B cell (primary cell): ENCODE measurements at regions not wholly inside any gene's neighbourhood (a gene's known extent, or its start where the extent isn't known, plus 50 kb on each side); places are given as distances from the start of the nearest gene placed in this dataset.

ENCODE experiments used
- ATAC-seq: fragments of 200-7000 bp; cut with Tn5 transposase; one replicate; pipeline ENCODE4 v1.10.0; 2021; ENCODE audit warnings: low read depth, mild to moderate bottlenecking, moderate number of reproducible peaks, moderate library complexity
- CTCF ChIA-PET: fragments of 350-600 bp; sonication (Branson Sonifier 250); formaldehyde crosslinking; loops from one replicate; lab custom pipeline; 2021; ENCODE audit warnings: antibody characterized with exemption, inconsistent platforms; lab: Charles Lee
- POLR2A ChIA-PET: fragments of 350-600 bp; sonication (Branson Sonifier 250); formaldehyde crosslinking; loops from one replicate; lab custom pipeline; 2021; ENCODE audit warnings: antibody characterized with exemption; lab: Charles Lee
- DNase-seq: peaks from one replicate; pipeline ENCODE4 v3.0.0; 2013
- H2AFZ ChIP-seq: 2 replicates; pipeline ENCODE4 v1.6.1; 2012; ENCODE audit warnings: mild to moderate bottlenecking, low read depth, low read length; ENCODE audit not compliant: insufficient read depth, poor library complexity, severe bottlenecking
- H3K27ac ChIP-seq, 2 donors: 1 replicate in 1 of 2; 2 replicates in 1 of 2; pipeline ENCODE4 v1.5.1; 2012 to 2013; ENCODE audit warnings: low read length in 2 of 2, mild to moderate bottlenecking in 2 of 2, moderate library complexity in 1 of 2
- H3K27me3 ChIP-seq, 4 experiments: fragments of 200-600 bp in 1 of 4; sonication (generic) in 1 of 4; replicated peaks in 1 of 4; 1 replicate in 2 of 4; 2 replicates in 2 of 4; pipeline versions ENCODE4 v1.6.1 to v1.7.0; 2013 to 2016; ENCODE audit warnings: low read length in 3 of 4, mild to moderate bottlenecking in 2 of 4, mixed read lengths in 1 of 4, moderate library complexity in 1 of 4; ENCODE audit not compliant: insufficient read depth in 4 of 4, control insufficient read depth in 3 of 4; ENCODE audit errors: control extremely low read depth in 1 of 4
- H3K36me3 ChIP-seq, 2 experiments: replicated peaks in 1 of 2; 1 replicate in 1 of 2; 2 replicates in 1 of 2; pipeline versions ENCODE4 v1.6.1 to v1.7.1; 2013; ENCODE audit warnings: low read length in 1 of 2; ENCODE audit not compliant: insufficient read depth in 2 of 2, control insufficient read depth in 1 of 2; ENCODE audit errors: control extremely low read depth in 1 of 2, extremely low read depth in 1 of 2
- H3K4me1 ChIP-seq, 2 donors: fragments of 200-600 bp in 1 of 2; sonication (generic) in 1 of 2; 1 replicate in 1 of 2; 2 replicates in 1 of 2; pipeline versions ENCODE4 v1.5.1 to v1.6.1; 2013 to 2017; ENCODE audit warnings: low read length in 2 of 2; ENCODE audit not compliant: control insufficient read depth in 2 of 2, insufficient read depth in 2 of 2
- H3K4me2 ChIP-seq: replicated peaks from 2 replicates; pipeline ENCODE3; 2012; ENCODE audit warnings: mild to moderate bottlenecking, low read depth, low read length; ENCODE audit not compliant: poor library complexity, severe bottlenecking
- H3K4me3 ChIP-seq, 5 experiments: fragments of 200-600 bp in 1 of 5; sonication (generic) in 1 of 5; 1 replicate in 3 of 5; 2 replicates in 2 of 5; pipeline versions ENCODE4 v1.5.1 to v1.7.0; 2011 to 2016; ENCODE audit warnings: low read length in 4 of 5, mild to moderate bottlenecking in 4 of 5, low read depth in 2 of 5, control low read depth in 1 of 5, moderate library complexity in 1 of 5; ENCODE audit not compliant: insufficient read depth in 1 of 5; ENCODE audit errors: control extremely low read depth in 1 of 5, extremely low read depth in 1 of 5
- H3K79me2 ChIP-seq: fragments of 200-600 bp; sonication (generic); one replicate; pipeline ENCODE4 v1.6.0; 2016; ENCODE audit warnings: low read length; ENCODE audit not compliant: control insufficient read depth, insufficient read depth
- H3K9ac ChIP-seq: fragments of 200-600 bp; sonication (generic); 2 replicates; pipeline ENCODE4 v1.6.1; 2017; ENCODE audit warnings: mild to moderate bottlenecking, low read length, moderate library complexity
- H3K9me3 ChIP-seq, 3 donors: one replicate each; pipeline versions ENCODE4 v1.6.1 to v1.7.1; 2013; ENCODE audit warnings: low read length in 2 of 3; ENCODE audit not compliant: control insufficient read depth in 2 of 3, insufficient read depth in 1 of 3; ENCODE audit errors: control extremely low read depth in 1 of 3
- H4K20me1 ChIP-seq: 2 replicates; pipeline ENCODE4 v1.6.0; 2012; ENCODE audit warnings: mild to moderate bottlenecking, low read length; ENCODE audit not compliant: insufficient read depth, control insufficient read depth, poor library complexity, severe bottlenecking
- H3K27ac Mint-ChIP-seq: one replicate; pipeline ENCODE4 v1.8.0; 2021; ENCODE audit warnings: mixed read lengths
- H3K27me3 Mint-ChIP-seq: one replicate; pipeline ENCODE4 v1.8.0; 2021; ENCODE audit warnings: mixed read lengths
- H3K4me1 Mint-ChIP-seq: one replicate; pipeline ENCODE4 v1.8.0; 2021; ENCODE audit warnings: mixed read lengths
- H3K4me3 Mint-ChIP-seq: one replicate; pipeline ENCODE4 v1.8.0; 2021; ENCODE audit warnings: mixed read lengths
- H3K9me3 Mint-ChIP-seq: one replicate; pipeline ENCODE4 v1.8.0; 2022; ENCODE audit warnings: mixed read lengths; ENCODE audit not compliant: insufficient read depth
- EZH2 ChIP-seq: IDR thresholded peaks from 2 replicates; pipeline ENCODE4 v1.6.1; 2012; ENCODE audit warnings: borderline replicate concordance, low read depth, mild to moderate bottlenecking, moderate library complexity, low read length; ENCODE audit not compliant: insufficient read depth, poor library complexity, severe bottlenecking
- WGBS: methylation state at CpG from one replicate; pipeline ENCODE4 v1.1.5; 2013; ENCODE audit warnings: missing lambda C conversion rate; ENCODE audit not compliant: insufficient coverage; 5-methylcytosine and 5-hydroxymethylcytosine counted together
- intact Hi-C: fragments of 100-400 bp; cut with micrococcal nuclease; formaldehyde crosslinking; loops from one replicate; pipeline ENCODE4 v1.10.0; 2022
- TF ChIP-seq, protein P1 (sequence below): fragments of 200-600 bp; IDR thresholded peaks from one replicate; pipeline ENCODE4 v1.8.0; 2022; ENCODE audit warnings: antibody characterized with exemption, mild to moderate bottlenecking

DNA sequence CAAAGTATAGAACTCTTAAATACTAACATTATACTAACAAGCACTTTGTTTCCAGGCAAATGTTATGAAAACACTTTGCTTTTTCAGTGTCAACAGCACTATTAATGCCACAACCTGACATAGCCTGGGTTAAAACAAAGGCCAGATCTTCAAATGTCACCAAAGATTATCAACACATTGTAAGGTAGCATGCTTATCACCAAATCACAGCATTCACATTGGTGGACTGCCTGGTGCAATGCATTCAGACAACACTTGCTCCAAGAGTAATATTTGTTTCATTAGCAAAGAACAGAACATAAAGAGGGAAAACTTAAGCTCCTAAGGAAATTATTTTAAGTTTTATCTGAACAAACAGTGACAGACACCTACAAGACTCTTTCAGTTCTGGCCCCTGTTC is 1361.2 kb downstream of the CDH8 start:
- ATAC-seq (no peak), DNase-seq (no peak)
- no peaks in the 10 kb centered on the region for H3K4me1 ChIP-seq
- H3K9ac ChIP-seq = no peak overlapping the region
- H2AFZ ChIP-seq = no peak overlapping the region
- H3K4me3 Mint-ChIP-seq = no peak overlapping the region
- no peaks in the 10 kb centered on the region for H3K4me1 Mint-ChIP-seq
- ChIA-PET POLR2A (no interaction called here), CTCF (no interaction called here)
- H3K36me3 ChIP-seq = no peaks in the 10 kb centered on the region
- no peaks in the 10 kb centered on the region for H3K9me3 Mint-ChIP-seq
- no peaks in the 10 kb centered on the region for H3K9me3 ChIP-seq
- no peaks in the 10 kb centered on the region for H3K27me3 ChIP-seq
- H3K27ac ChIP-seq = no peak overlapping the region
- no peak overlapping the region for H3K4me2 ChIP-seq
- no peak for TF ChIP-seq EZH2
- TF ChIP-seq, protein P1, sequence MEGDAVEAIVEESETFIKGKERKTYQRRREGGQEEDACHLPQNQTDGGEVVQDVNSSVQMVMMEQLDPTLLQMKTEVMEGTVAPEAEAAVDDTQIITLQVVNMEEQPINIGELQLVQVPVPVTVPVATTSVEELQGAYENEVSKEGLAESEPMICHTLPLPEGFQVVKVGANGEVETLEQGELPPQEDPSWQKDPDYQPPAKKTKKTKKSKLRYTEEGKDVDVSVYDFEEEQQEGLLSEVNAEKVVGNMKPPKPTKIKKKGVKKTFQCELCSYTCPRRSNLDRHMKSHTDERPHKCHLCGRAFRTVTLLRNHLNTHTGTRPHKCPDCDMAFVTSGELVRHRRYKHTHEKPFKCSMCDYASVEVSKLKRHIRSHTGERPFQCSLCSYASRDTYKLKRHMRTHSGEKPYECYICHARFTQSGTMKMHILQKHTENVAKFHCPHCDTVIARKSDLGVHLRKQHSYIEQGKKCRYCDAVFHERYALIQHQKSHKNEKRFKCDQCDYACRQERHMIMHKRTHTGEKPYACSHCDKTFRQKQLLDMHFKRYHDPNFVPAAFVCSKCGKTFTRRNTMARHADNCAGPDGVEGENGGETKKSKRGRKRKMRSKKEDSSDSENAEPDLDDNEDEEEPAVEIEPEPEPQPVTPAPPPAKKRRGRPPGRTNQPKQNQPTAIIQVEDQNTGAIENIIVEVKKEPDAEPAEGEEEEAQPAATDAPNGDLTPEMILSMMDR = no peak
- no peak overlapping the region for H3K4me3 ChIP-seq
- intact Hi-C loops = no loop called here
- no peak overlapping the region for H3K27ac Mint-ChIP-seq
- H4K20me1 ChIP-seq = no peaks in the 10 kb centered on the region
- no peaks in the 10 kb centered on the region for H3K79me2 ChIP-seq
- no peaks in the 10 kb centered on the region for H3K27me3 Mint-ChIP-seq

DNA sequence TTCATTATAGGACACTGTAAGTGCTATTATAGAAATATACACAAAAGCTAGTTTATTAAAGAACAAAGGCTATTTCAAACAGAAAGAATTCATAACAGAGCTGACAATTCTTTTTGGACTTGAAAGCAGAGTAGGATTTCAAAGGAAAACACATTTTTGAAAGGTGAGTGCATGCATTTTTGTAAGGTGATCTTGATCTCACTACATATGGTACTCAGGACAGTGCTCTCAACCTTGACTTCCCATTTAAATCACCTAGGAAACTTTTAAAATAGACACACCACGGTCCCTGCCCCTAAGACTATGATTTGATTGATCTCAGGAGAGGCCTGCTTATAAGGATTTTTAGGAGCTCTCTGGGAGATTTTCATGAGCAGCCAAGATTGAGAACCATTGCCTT is 1362.0 kb downstream of the CDH8 start:
- WGBS = no CpG with 5 or more reads among the region's 1 CpG
- POLR2A ChIA-PET = no interaction called here
- Histone ChIP-seq H3K9ac (no peak overlapping the region), H3K27ac (no peak overlapping the region), H4K20me1 (no peaks in the 10 kb centered on the region), H3K27me3 (no peaks in the 10 kb centered on the region), H3K36me3 (no peaks in the 10 kb centered on the region), H3K9me3 (no peaks in the 10 kb centered on the region), H3K79me2 (no peaks in the 10 kb centered on the region), H3K4me3 (no peak overlapping the region), H2AFZ (no peak overlapping the region), H3K4me2 (no peak overlapping the region), H3K4me1 (no peaks in the 10 kb centered on the region)
- no peak overlapping the region for H3K4me3 Mint-ChIP-seq
- no peak for DNase-seq
- intact Hi-C loops = no loop called here
- no peaks in the 10 kb centered on the region for H3K27me3 Mint-ChIP-seq
- TF ChIP-seq, protein P1 = no peak
- no peak for TF ChIP-seq EZH2
- no peaks in the 10 kb centered on the region for H3K4me1 Mint-ChIP-seq
- H3K27ac Mint-ChIP-seq = no peak overlapping the region
- no peak for ATAC-seq
- no peaks in the 10 kb centered on the region for H3K9me3 Mint-ChIP-seq
- CTCF ChIA-PET = no interaction called here
